NB4 (cell line): ENCODE measurements at regions not wholly inside any gene's neighbourhood (a gene's known extent, or its start where the extent isn't known, plus 50 kb on each side); places are given as distances from the start of the nearest gene placed in this dataset.

Experiments used
- POLR2A ChIP-seq: IDR thresholded peaks from 2 replicates; pipeline ENCODE4 v1.6.1; 2011; ENCODE audit warnings: mild to moderate bottlenecking; ENCODE audit not compliant: insufficient read length; ENCODE audit errors: extremely low read depth
- TF ChIP-seq, protein P1 (sequence below): IDR thresholded peaks from one replicate; pipeline ENCODE4 v1.5.1; 2012; ENCODE audit warnings: low read depth, low read length

DNA sequence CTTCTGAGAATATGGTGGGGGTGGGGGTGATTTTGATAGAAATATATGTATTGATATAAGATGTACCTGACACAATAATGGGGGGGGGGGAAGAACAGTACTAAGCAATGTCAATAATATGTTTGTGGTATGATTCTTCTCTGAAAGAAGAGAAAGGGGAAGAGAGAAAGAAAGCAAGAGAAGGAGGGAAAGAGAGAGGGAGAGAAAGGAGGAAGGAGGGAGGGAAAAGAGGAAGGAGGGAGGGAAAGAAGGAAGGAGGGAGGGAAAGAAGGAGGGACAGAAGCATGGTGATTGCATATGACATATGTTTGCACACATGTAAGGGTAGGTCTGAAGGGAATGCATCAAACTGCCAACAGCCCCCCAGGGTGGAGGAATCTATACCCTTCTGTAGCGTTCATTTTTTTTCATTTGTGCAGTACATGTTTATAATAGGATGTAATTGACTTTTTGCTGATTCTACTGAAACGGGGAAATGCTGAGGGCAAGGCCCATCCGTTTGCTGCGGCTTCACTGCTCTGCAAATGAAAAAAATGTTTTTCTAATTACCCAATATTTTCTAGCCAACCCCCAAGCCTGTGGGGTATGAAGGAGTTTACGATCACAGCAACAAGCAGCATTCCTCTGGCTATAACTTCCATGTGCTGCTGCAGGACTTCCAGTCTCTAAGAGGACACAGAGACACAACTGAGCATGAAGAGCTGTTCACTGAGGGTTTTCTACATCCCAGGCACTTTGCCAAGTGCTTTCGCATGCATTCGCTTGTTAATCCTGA, 119.3 kb upstream of the ZC3H12A start:
- no peak for TF ChIP-seq POLR2A
- TF ChIP-seq, protein P1, sequence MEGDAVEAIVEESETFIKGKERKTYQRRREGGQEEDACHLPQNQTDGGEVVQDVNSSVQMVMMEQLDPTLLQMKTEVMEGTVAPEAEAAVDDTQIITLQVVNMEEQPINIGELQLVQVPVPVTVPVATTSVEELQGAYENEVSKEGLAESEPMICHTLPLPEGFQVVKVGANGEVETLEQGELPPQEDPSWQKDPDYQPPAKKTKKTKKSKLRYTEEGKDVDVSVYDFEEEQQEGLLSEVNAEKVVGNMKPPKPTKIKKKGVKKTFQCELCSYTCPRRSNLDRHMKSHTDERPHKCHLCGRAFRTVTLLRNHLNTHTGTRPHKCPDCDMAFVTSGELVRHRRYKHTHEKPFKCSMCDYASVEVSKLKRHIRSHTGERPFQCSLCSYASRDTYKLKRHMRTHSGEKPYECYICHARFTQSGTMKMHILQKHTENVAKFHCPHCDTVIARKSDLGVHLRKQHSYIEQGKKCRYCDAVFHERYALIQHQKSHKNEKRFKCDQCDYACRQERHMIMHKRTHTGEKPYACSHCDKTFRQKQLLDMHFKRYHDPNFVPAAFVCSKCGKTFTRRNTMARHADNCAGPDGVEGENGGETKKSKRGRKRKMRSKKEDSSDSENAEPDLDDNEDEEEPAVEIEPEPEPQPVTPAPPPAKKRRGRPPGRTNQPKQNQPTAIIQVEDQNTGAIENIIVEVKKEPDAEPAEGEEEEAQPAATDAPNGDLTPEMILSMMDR: no peak
